Fibroblast of lung (primary cell): ENCODE measurements at regions not wholly inside any gene's neighbourhood (a gene's known extent, or its start where the extent isn't known, plus 50 kb on each side); places are given as distances from the start of the nearest gene placed in this dataset.

Experiments used
- DNase-seq, 2 donors: peaks; one replicate each; pipeline versions ENCODE4 v3.0.0 to v3.0.0-alpha.2; 2010; ENCODE audit warnings: low read depth in 2 of 2
- H2AFZ ChIP-seq: 2 replicates; pipeline ENCODE4 v1.5.1; 2012; ENCODE audit warnings: low read length, control low read depth, inconsistent platforms
- H3K27ac ChIP-seq: 2 replicates; pipeline ENCODE4 v1.5.1; 2011; ENCODE audit warnings: low read length, control low read depth; ENCODE audit not compliant: insufficient read depth
- H3K27me3 ChIP-seq: 2 replicates; pipeline ENCODE4 v1.5.1; 2011; ENCODE audit warnings: mild to moderate bottlenecking, low read length; ENCODE audit not compliant: control insufficient read depth, insufficient read depth
- H3K36me3 ChIP-seq: 2 replicates; pipeline ENCODE4 v1.5.1; 2011; ENCODE audit warnings: low read length; ENCODE audit not compliant: control insufficient read depth, insufficient read depth
- H3K4me1 ChIP-seq: 2 replicates; pipeline ENCODE4 v1.5.1; 2011; ENCODE audit warnings: low read length; ENCODE audit not compliant: control insufficient read depth, insufficient read depth; ENCODE audit errors: extremely low read depth
- H3K4me2 ChIP-seq: 2 replicates; pipeline ENCODE4 v1.5.1; 2011; ENCODE audit warnings: low read length, control low read depth; ENCODE audit not compliant: insufficient read depth; ENCODE audit errors: extremely low read depth
- H3K4me3 ChIP-seq, 4 experiments: fragments of 200-600 bp in 1 of 4; sonication (generic) in 1 of 4; replicated peaks in 1 of 4; 2 replicates each; pipeline ENCODE4 v1.5.1; 2011 to 2016; ENCODE audit warnings: low read length in 4 of 4, low read depth in 3 of 4, mild to moderate bottlenecking in 3 of 4, control low read depth in 2 of 4, inconsistent platforms in 1 of 4, mixed read lengths in 1 of 4; ENCODE audit not compliant: insufficient read depth in 1 of 4; ENCODE audit errors: control extremely low read depth in 1 of 4
- H3K79me2 ChIP-seq: 2 replicates; pipeline ENCODE4 v1.5.1; 2012; ENCODE audit warnings: mild to moderate bottlenecking, low read length, inconsistent platforms; ENCODE audit not compliant: control insufficient read depth, insufficient read depth
- H3K9ac ChIP-seq: 2 replicates; pipeline ENCODE4 v1.5.1; 2011; ENCODE audit warnings: mild to moderate bottlenecking, low read length, control low read depth; ENCODE audit not compliant: insufficient read depth
- H3K9me3 ChIP-seq: 2 replicates; pipeline ENCODE4 v1.5.1; 2012; ENCODE audit warnings: low read depth, low read length; ENCODE audit not compliant: control insufficient read depth, insufficient read depth
- H4K20me1 ChIP-seq: 2 replicates; pipeline ENCODE4 v1.5.1; 2011; ENCODE audit warnings: low read length; ENCODE audit not compliant: control insufficient read depth, insufficient read depth; ENCODE audit errors: extremely low read depth
- CTCF ChIP-seq, 2 donors: IDR thresholded peaks in 1 of 2; conservative IDR thresholded peaks in 1 of 2; 1 replicate in 1 of 2; 2 replicates in 1 of 2; pipeline ENCODE4 v1.5.1; 2011 to 2012; ENCODE audit warnings: low read length in 2 of 2, control low read depth in 1 of 2, inconsistent platforms in 1 of 2, low read depth in 1 of 2, mild to moderate bottlenecking in 1 of 2
- EZH2 ChIP-seq: IDR thresholded peaks from 2 replicates; pipeline ENCODE4 v1.5.1; 2012; ENCODE audit warnings: low read length, control low read depth, mild to moderate bottlenecking; ENCODE audit errors: missing control alignments

DNA sequence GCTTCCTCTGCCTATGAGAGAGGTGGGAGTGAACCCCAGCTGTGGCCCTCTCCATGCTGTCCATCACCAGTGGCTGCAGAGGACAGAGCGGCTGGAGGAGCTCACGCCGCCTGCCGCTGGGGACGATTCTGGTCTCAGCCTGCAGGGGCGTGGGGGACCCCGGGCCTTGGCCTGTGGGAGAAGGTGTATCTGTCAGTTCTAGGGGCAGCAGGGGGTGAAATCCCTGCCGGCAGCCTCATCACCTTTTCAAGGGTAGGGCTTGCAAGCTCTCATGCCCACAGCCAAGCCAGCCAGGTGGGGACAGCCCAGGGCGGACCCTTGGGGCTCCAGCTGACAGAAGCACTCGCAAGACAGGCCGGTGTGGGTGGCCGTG, 80.2 kb downstream of the TSPAN17 start:
- Histone ChIP-seq H4K20me1 (no peaks in the 10 kb centered on the region), H3K36me3 (no peaks in the 10 kb centered on the region), H3K4me3 (no peak overlapping the region), H3K27me3 (peaks cover 39% of the 10 kb centered on the region), H3K79me2 (no peaks in the 10 kb centered on the region), H3K4me2 (no peak overlapping the region), H3K9me3 (no peaks in the 10 kb centered on the region), H3K4me1 (no peaks in the 10 kb centered on the region), H3K9ac (no peak overlapping the region), H2AFZ (no peak overlapping the region), H3K27ac (no peak overlapping the region)
- TF ChIP-seq CTCF (conservative IDR thresholded peaks at IDR 0.05 in 1 of 2, IDR thresholded peaks at IDR 0.05 in 1 of 2; ENCODE audit: low read depth in 1 of 2, low read length in 2 of 2) (no peak), EZH2 (no peak)
- DNase-seq: no peak

- Histone ChIP-seq H3K36me3 (no peaks in the 10 kb centered on the region), H2AFZ (no peak overlapping the region), H3K9me3 (no peaks in the 10 kb centered on the region), H3K4me2 (no peak overlapping the region), H3K27me3 (peaks cover 39% of the 10 kb centered on the region), H4K20me1 (no peaks in the 10 kb centered on the region), H3K4me3 (no peak overlapping the region), H3K79me2 (no peaks in the 10 kb centered on the region), H3K9ac (no peak overlapping the region), H3K27ac (no peak overlapping the region), H3K4me1 (no peaks in the 10 kb centered on the region)
- TF ChIP-seq CTCF (conservative IDR thresholded peaks at IDR 0.05 in 1 of 2, IDR thresholded peaks at IDR 0.05 in 1 of 2; ENCODE audit: low read depth in 1 of 2, low read length in 2 of 2) (no peak), EZH2 (no peak)
- DNase-seq: no peak
Measured at GRCh38 chr5:176727983-176728675, 80.8 kb downstream of the TSPAN17 start.

DNA sequence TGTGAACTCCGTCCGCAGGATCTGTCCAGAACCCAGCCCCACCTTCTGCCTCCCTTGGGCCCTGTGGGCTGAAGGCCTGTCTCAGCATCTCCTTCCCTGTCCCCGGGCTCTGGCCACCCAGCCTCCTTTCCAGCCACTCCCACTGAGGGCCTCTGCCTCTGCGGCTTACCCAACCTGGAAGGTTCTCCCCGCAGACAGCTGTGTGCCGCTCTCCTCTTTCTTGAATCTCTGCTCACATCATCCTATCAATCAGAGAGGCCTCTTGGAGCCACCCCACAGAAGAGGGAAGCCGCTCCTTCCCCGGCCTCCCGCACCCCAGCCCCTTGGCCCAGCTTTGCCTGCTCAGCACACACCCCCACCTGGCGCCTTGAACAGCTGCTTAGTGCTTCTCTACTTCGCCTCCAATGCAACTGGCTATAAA, 81.5 kb upstream of the UNC5A start:
- H3K4me1 ChIP-seq: no peaks in the 10 kb centered on the region
- TF ChIP-seq EZH2: no peak
- no peak for TF ChIP-seq CTCF (conservative IDR thresholded peaks at IDR 0.05 in 1 of 2, IDR thresholded peaks at IDR 0.05 in 1 of 2; ENCODE audit: low read depth in 1 of 2, low read length in 2 of 2)
- H3K9me3 ChIP-seq: no peaks in the 10 kb centered on the region
- H3K27me3 ChIP-seq: peaks cover 38% of the 10 kb centered on the region
- H3K36me3 ChIP-seq: no peaks in the 10 kb centered on the region
- no peaks in the 10 kb centered on the region for H3K79me2 ChIP-seq
- H3K4me2 ChIP-seq: no peak overlapping the region
- no peak for DNase-seq
- no peak overlapping the region for H2AFZ ChIP-seq
- H3K4me3 ChIP-seq: no peak overlapping the region
- no peaks in the 10 kb centered on the region for H4K20me1 ChIP-seq
- H3K9ac ChIP-seq: no peak overlapping the region
- no peak overlapping the region for H3K27ac ChIP-seq
